ENCODE measurements at regions not wholly inside any gene's neighbourhood (a gene's known extent, or its start where the extent isn't known, plus 50 kb on each side); places are given as distances from the start of the nearest gene placed in this dataset.

DNA sequence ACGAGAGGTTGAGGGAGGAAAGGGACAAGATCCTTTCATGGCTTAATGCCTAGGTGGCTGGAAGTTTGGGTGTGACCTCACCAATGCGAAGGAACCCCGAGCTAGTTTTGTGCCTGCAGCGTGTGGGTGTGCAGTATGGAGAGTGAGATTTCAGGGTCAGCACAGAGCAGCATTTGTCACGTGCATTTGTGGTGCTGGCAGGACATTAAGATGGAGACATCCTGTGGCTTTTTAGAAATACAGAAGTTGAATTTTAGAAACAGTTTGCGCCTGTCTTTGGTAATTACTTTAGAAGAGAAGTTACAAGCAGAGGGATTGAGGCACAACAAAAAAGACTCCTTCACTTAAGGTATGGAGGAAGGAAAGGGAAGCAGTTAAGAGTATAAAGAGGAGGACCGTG, 258.2 kb upstream of the THUMPD2 start:
- peak in 2 of 4 donors; percentile 38 to 59 for ATAC-seq
- Histone ChIP-seq H3K27ac (no peak overlapping the region), H3K4me1 (no peaks in the 10 kb centered on the region), H3K4me3 (no peak overlapping the region), H3K9me3 (no peaks in the 10 kb centered on the region), H3K27me3 (no peaks in the 10 kb centered on the region), H3K36me3 (no peaks in the 10 kb centered on the region)
- TF ChIP-seq, protein P1, sequence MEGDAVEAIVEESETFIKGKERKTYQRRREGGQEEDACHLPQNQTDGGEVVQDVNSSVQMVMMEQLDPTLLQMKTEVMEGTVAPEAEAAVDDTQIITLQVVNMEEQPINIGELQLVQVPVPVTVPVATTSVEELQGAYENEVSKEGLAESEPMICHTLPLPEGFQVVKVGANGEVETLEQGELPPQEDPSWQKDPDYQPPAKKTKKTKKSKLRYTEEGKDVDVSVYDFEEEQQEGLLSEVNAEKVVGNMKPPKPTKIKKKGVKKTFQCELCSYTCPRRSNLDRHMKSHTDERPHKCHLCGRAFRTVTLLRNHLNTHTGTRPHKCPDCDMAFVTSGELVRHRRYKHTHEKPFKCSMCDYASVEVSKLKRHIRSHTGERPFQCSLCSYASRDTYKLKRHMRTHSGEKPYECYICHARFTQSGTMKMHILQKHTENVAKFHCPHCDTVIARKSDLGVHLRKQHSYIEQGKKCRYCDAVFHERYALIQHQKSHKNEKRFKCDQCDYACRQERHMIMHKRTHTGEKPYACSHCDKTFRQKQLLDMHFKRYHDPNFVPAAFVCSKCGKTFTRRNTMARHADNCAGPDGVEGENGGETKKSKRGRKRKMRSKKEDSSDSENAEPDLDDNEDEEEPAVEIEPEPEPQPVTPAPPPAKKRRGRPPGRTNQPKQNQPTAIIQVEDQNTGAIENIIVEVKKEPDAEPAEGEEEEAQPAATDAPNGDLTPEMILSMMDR (IDR thresholded peaks at IDR 0.05) = no peak
- intact Hi-C loops (cut with DNase I) = no loop called here
- DNase-seq = no peak
- no peak for FAIRE-seq
- 44 to 58% methylated on average over 7 of the region's 7 CpGs for WGBS, 2 donors

DNA sequence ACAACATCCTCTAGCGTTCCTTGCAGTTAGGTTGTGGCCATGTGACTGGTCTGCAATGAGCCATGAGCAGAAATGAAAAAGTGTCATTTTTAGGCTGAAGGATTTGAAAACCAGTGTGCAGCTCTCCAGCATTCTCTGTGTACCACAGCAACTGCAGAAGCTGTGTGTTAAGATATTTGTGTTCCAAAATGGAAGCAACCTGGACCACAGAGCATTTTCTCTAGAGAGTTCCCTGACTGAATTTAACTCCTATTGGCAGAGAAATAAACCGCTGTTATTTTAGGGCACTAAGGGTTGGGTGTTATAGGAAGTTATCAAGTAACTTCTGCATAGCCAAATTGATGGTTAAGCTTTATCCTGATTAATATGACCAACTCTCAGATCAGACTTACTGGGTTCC, 257.2 kb upstream of the THUMPD2 start:
- Histone ChIP-seq H3K27me3 (no peaks in the 10 kb centered on the region), H3K36me3 (no peaks in the 10 kb centered on the region), H3K4me3 (no peak overlapping the region), H3K4me1 (no peaks in the 10 kb centered on the region), H3K9me3 (no peaks in the 10 kb centered on the region), H3K27ac (no peak overlapping the region)
- no peak for FAIRE-seq
- 60 to 77% methylated on average over 2 of the region's 2 CpGs for WGBS, 2 donors
- TF ChIP-seq, protein P1 (IDR thresholded peaks at IDR 0.05) = no peak
- no peak for DNase-seq
- ATAC-seq = no peak
- intact Hi-C loops (cut with DNase I) = no loop called here

DNA sequence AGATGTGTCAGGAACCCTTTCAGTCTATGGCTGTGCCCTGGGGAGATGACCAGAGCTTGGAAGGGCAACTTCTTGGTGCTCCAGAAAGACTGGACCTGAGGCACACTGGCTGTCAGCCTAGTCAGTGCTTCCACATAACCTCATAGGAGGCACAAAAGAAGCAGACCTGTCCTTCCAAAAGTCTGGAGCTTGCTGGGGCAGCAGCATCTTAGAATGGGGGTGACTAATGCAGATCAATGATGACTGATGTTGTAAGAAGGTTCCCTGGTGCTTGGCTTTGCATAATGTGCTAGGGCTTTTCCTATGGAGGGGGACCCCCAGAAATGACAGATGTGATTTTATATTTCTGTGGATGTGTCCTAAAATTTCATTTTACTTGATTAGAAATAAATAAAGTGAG, 255.7 kb upstream of the THUMPD2 start:
- no peak for FAIRE-seq
- Histone ChIP-seq H3K4me3 (no peak overlapping the region), H3K27me3 (no peaks in the 10 kb centered on the region), H3K27ac (no peak overlapping the region), H3K4me1 (no peaks in the 10 kb centered on the region), H3K9me3 (no peaks in the 10 kb centered on the region), H3K36me3 (no peaks in the 10 kb centered on the region)
- no peak for ATAC-seq
- intact Hi-C loops (cut with DNase I) = no loop called here
- TF ChIP-seq, protein P1 (IDR thresholded peaks at IDR 0.05) = no peak
- no peak for DNase-seq

DNA sequence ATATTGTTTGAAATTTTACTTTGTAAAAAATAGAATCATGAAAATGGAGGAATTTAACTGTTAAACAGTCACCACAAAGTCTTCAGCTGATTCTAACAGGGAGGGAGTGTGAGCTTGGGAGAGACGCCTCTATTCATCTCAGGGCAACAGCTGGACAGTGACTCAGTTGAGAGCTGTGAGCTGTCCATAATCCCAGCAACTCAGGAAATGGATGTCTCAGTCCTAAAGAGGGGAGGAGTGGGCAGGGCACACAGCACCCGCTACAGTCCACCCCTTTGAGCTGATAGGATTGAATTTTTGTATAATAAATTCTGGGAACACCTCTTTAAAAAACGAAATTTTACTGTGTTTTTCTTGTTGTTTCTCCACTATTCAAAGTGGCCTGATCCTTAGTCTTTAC, 255.1 kb upstream of the THUMPD2 start:
- intact Hi-C loops (cut with DNase I) = no loop called here
- Histone ChIP-seq H3K4me3 (no peak overlapping the region), H3K4me1 (no peaks in the 10 kb centered on the region), H3K36me3 (no peaks in the 10 kb centered on the region), H3K9me3 (no peaks in the 10 kb centered on the region), H3K27me3 (no peaks in the 10 kb centered on the region), H3K27ac (no peak overlapping the region)
- TF ChIP-seq, protein P1 (IDR thresholded peaks at IDR 0.05) = no peak
- FAIRE-seq = no peak
- 54 to 64% methylated on average over 3 of the region's 3 CpGs for WGBS, 2 donors
- DNase-seq = no peak
- ATAC-seq = no peak

DNA sequence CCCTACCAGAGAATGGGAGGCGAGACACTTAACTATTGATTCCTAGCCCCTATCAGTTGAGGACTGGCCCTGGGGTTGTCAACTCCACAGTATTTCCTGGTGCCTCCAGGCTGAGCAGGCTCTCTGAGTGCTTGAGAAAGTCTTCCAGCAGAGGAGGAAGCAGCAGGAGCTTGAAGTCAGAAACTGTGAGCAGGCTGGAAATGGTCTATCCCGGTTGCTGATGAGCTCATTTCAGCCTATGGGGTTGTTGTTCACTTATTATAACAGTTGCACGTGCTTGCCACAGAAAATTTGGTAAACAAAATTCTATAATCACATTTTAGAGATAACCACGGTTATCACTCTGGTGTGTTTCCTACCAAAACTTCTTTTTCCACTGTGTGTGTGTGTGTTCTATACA, 254.7 kb upstream of the THUMPD2 start:
- 56 to 63% methylated on average over 4 of the region's 4 CpGs for WGBS, 2 donors
- intact Hi-C loops (cut with DNase I) = no loop called here

More for the DNA sequence above, 254.7 kb upstream of the THUMPD2 start:
- no peaks in the 10 kb centered on the region for H3K4me1 ChIP-seq
- no peaks in the 10 kb centered on the region for H3K9me3 ChIP-seq
- no peaks in the 10 kb centered on the region for H3K36me3 ChIP-seq
- TF ChIP-seq, protein P1 (IDR thresholded peaks at IDR 0.05) = no peak
- H3K27ac ChIP-seq = no peak overlapping the region
- no peak for ATAC-seq
- FAIRE-seq = no peak
- H3K27me3 ChIP-seq = no peaks in the 10 kb centered on the region
- no peak for DNase-seq
- no peak overlapping the region for H3K4me3 ChIP-seq
